ENCODE measurements at regions not wholly inside any gene's neighbourhood (a gene's known extent, or its start where the extent isn't known, plus 50 kb on each side); places are given as distances from the start of the nearest gene placed in this dataset.

DNA sequence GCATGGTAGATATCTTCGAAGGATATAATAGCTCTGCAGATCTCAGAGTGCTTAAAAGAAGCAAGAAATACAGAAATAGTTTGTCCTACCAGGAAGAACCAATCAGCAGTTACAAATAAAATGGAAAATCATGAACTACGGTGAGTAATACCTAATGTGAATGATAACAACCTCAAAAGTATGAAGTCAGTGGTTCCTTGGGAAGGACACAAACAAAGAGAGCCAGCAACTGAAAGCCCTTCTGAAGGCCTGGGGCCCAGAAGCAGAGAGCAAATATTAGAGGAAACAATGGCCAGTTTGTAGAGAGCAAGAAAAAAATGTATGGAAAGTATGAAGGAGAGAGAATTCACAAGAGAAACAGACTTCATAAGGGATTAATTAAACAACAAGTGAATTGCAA is 226.8 kb upstream of the CHST9 start:
- H3K27me3 Mint-ChIP-seq (ENCODE audit: low read depth, poor library complexity), result no peaks in the 10 kb centered on the region
- peaks cover 12% of the 10 kb centered on the region for H3K4me1 Mint-ChIP-seq
- no peaks in the 10 kb centered on the region for H3K36me3 Mint-ChIP-seq (ENCODE audit: low read depth)
- no peak for DNase-seq
- H3K9me3 Mint-ChIP-seq, result no peaks in the 10 kb centered on the region
- TF ChIP-seq, protein P1, sequence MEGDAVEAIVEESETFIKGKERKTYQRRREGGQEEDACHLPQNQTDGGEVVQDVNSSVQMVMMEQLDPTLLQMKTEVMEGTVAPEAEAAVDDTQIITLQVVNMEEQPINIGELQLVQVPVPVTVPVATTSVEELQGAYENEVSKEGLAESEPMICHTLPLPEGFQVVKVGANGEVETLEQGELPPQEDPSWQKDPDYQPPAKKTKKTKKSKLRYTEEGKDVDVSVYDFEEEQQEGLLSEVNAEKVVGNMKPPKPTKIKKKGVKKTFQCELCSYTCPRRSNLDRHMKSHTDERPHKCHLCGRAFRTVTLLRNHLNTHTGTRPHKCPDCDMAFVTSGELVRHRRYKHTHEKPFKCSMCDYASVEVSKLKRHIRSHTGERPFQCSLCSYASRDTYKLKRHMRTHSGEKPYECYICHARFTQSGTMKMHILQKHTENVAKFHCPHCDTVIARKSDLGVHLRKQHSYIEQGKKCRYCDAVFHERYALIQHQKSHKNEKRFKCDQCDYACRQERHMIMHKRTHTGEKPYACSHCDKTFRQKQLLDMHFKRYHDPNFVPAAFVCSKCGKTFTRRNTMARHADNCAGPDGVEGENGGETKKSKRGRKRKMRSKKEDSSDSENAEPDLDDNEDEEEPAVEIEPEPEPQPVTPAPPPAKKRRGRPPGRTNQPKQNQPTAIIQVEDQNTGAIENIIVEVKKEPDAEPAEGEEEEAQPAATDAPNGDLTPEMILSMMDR (IDR thresholded peaks at IDR 0.05), result no peak
- H3K27ac Mint-ChIP-seq, result no peak overlapping the region
- H3K4me3 Mint-ChIP-seq, result no peak overlapping the region

DNA sequence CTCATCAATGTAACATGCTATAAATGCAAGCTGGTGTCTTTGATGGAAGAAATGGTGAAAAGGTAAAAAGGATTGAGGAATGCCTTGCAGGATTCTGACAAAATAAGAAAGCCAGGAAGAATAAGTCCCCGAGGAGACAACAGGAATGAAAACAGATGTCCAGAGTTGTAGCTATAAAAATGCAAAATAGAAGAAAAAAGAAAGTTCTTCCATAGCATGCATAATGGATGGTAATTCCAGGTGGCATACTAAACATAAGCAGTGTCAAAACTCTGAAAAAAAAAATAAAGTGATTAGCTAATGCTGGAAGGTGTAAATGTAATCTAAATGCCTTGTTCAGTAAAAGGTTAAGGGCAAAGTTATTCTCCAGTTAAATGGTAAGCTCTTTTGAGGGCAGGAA is 225.9 kb upstream of the CHST9 start:
- Mint-ChIP-seq H3K36me3 (ENCODE audit: low read depth) (no peaks in the 10 kb centered on the region), H3K4me1 (peaks cover 12% of the 10 kb centered on the region), H3K27ac (no peak overlapping the region), H3K9me3 (no peaks in the 10 kb centered on the region), H3K27me3 (ENCODE audit: low read depth, poor library complexity) (no peaks in the 10 kb centered on the region), H3K4me3 (no peak overlapping the region)
- DNase-seq, result no peak
- TF ChIP-seq, protein P1 (IDR thresholded peaks at IDR 0.05), result no peak

DNA sequence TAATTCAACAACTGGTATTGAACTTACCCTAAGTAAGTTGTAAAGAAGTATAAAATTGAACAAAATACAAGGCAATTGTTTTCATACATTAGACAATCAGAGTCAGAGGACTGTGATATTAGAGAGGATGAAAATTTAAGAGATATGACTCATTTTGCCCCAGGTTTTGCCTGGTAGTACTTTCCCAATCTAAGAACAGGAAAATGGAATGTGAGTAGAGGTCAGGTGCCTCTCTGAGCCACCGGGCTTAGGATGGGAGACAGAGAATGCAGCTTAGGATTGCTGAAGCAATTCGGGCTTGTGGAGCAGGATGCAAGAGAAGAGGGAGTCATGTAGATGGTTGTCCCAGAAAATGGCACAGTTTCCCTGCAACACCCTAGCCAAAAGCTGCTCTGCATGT is 219.7 kb upstream of the CHST9 start:
- Mint-ChIP-seq H3K4me3 (no peak overlapping the region), H3K9me3 (no peaks in the 10 kb centered on the region)
- TF ChIP-seq, protein P1 (IDR thresholded peaks at IDR 0.05), result no peak

DNA sequence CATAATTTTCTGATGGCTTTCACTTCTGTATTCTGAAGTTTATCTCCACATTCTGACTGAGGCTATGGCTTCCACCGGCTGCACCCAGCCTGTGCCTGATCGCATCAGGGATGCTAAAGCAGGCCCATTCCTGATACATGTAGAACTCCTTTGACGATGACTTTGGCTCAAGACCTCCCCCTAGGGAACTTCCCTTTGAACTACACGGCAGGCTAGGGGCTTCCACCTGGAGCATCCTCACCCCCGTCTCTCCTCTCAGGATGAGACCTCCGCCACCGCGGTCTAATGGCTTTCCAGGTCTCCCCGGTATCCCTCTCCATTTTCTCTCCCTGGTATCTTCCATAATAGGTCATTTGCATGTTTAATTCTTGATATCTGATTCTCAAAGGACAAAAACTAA is 214.9 kb upstream of the CHST9 start:
- TF ChIP-seq, protein P1 (IDR thresholded peaks at IDR 0.05), result peak; percentile 29
- no peaks in the 10 kb centered on the region for H3K9me3 Mint-ChIP-seq
- H3K4me3 Mint-ChIP-seq, result no peak overlapping the region
- H3K4me1 Mint-ChIP-seq, result no peaks in the 10 kb centered on the region
- DNase-seq, result peak; percentile 6
- no peaks in the 10 kb centered on the region for H3K36me3 Mint-ChIP-seq (ENCODE audit: low read depth)
- peaks cover 7% of the 10 kb centered on the region for H3K27me3 Mint-ChIP-seq (ENCODE audit: low read depth, poor library complexity)
- H3K27ac Mint-ChIP-seq, result no peak overlapping the region

More for the DNA sequence above, 219.7 kb upstream of the CHST9 start:
- Mint-ChIP-seq H3K27me3 (ENCODE audit: low read depth, poor library complexity) (peaks cover 4% of the 10 kb centered on the region), H3K4me1 (no peaks in the 10 kb centered on the region), H3K27ac (no peak overlapping the region), H3K36me3 (ENCODE audit: low read depth) (no peaks in the 10 kb centered on the region)
- no peak for DNase-seq

DNA sequence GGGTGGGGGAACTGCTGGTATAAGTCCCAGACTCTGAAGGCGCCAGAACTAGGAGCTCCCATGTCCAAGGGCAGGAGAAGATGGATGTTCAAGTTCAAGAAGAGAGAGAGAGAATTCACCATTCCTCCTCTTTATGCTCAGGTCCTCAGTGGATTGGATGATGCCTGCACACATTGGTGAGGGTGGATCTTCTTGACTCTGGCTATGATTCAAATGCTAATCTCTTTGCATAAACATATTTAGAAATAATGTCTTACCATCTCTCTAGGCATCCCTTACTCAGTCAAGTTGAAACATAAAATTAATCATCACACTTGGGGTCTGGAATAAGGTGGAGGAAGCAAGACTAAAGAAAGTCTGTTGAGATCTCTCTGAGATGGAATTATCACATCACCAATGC is 210.6 kb upstream of the CHST9 start:
- H3K27me3 Mint-ChIP-seq (ENCODE audit: low read depth, poor library complexity), result peaks cover 7% of the 10 kb centered on the region
- H3K4me3 Mint-ChIP-seq, result no peak overlapping the region
- H3K9me3 Mint-ChIP-seq, result peaks cover 2% of the 10 kb centered on the region
- H3K27ac Mint-ChIP-seq, result no peak overlapping the region
- DNase-seq, result no peak
- H3K4me1 Mint-ChIP-seq, result no peaks in the 10 kb centered on the region
- TF ChIP-seq, protein P1 (IDR thresholded peaks at IDR 0.05), result no peak
- H3K36me3 Mint-ChIP-seq (ENCODE audit: low read depth), result no peaks in the 10 kb centered on the region

DNA sequence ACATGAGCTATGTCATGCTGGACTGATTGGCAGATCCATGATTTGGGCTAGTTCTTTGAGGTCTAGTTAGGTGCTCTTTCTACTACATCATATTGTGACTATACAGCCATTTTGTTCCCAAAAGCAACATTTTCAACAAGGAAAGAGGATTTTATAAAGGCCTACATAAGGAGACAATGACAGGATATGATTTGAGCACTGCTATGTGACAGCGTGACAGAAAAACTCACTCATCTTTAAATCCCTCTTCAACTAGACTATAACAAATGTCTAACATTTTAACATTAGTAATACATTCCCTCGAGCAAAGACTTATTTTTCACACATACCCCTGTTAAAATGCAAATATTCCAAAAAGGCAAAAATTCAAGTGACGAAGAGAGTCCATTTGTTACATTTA is 209.6 kb upstream of the CHST9 start:
- no peaks in the 10 kb centered on the region for H3K4me1 Mint-ChIP-seq

More for the DNA sequence above, 209.6 kb upstream of the CHST9 start:
- Mint-ChIP-seq H3K36me3 (ENCODE audit: low read depth) (peaks cover 4% of the 10 kb centered on the region), H3K27me3 (ENCODE audit: low read depth, poor library complexity) (peaks cover 3% of the 10 kb centered on the region), H3K27ac (no peak overlapping the region), H3K9me3 (peaks cover 12% of the 10 kb centered on the region), H3K4me3 (no peak overlapping the region)
- TF ChIP-seq, protein P1 (IDR thresholded peaks at IDR 0.05), result no peak
- DNase-seq, result no peak

All from nephron progenitor cell (in vitro differentiated cells).